ENCODE measurements at regions not wholly inside any gene's neighbourhood (a gene's known extent, or its start where the extent isn't known, plus 50 kb on each side); places are given as distances from the start of the nearest gene placed in this dataset.
A peak's percentile ranks its signal among the peaks of the same experiment; 100 is the strongest.
"Not testable (repeated sequence)": the region's sequence is repeated elsewhere in the genome, so short reads cannot be mapped to it uniquely, and the experiment has no call there.

- H3K36me3 ChIP-seq (ENCODE audit: control insufficient read depth in 2 of 3, insufficient read depth in 3 of 3, low read length in 3 of 3); DNase-seq; FAIRE-seq; H3K27me3 ChIP-seq (ENCODE audit: control insufficient read depth, insufficient read depth, low read length); H3K27ac ChIP-seq (ENCODE audit: low read depth in 2 of 2, low read length in 2 of 2); intact Hi-C loops (cut with DNase I); H3K4me1 ChIP-seq (ENCODE audit: control insufficient read depth in 2 of 3, insufficient read depth in 2 of 3, low read depth in 1 of 3, low read length in 3 of 3); H3K4me3 ChIP-seq (ENCODE audit: low read length in 3 of 3); H3K9me3 ChIP-seq (ENCODE audit: control insufficient read depth in 2 of 3, insufficient read depth in 1 of 3, low read length in 3 of 3); H3K9ac ChIP-seq (ENCODE audit: low read length in 3 of 3): not testable (repeated sequence)
These were observed 152.0 kb upstream of the PCDH11X start for GRCh38 chrX:91627194-91627593.

- DNase-seq; H3K9me3 ChIP-seq (ENCODE audit: control insufficient read depth in 2 of 3, insufficient read depth in 1 of 3, low read length in 3 of 3); H3K4me3 ChIP-seq (ENCODE audit: low read length in 3 of 3); H3K36me3 ChIP-seq (ENCODE audit: control insufficient read depth in 2 of 3, insufficient read depth in 3 of 3, low read length in 3 of 3); H3K27me3 ChIP-seq (ENCODE audit: control insufficient read depth, insufficient read depth, low read length); H3K9ac ChIP-seq (ENCODE audit: low read length in 3 of 3); H3K4me1 ChIP-seq (ENCODE audit: control insufficient read depth in 2 of 3, insufficient read depth in 2 of 3, low read depth in 1 of 3, low read length in 3 of 3); intact Hi-C loops (cut with DNase I); H3K27ac ChIP-seq (ENCODE audit: low read depth in 2 of 2, low read length in 2 of 2): not testable (repeated sequence)
- FAIRE-seq = peak; percentile 98
These were observed 139.9 kb upstream of the PCDH11X start for GRCh38 chrX:91639230-91639629.
